SK-N-SH (cell line): ENCODE measurements at regions not wholly inside any gene's neighbourhood (a gene's known extent, or its start where the extent isn't known, plus 50 kb on each side); places are given as distances from the start of the nearest gene placed in this dataset.

Experiments
- EP300 ChIP-seq, 2 experiments: IDR thresholded peaks; 2 replicates each; pipeline versions ENCODE4 v1.4.0 to v1.6.1; 2012; ENCODE audit warnings: borderline replicate concordance in 1 of 2, low read depth in 1 of 2, low read length in 1 of 2
- FOSL2 ChIP-seq: IDR thresholded peaks from 2 replicates; pipeline ENCODE4 v1.4.0; 2012; ENCODE audit warnings: low read depth, mild to moderate bottlenecking, moderate library complexity, borderline replicate concordance
- JUND ChIP-seq: IDR thresholded peaks from 2 replicates; pipeline ENCODE4 v1.4.0; 2012
- MEF2A ChIP-seq: IDR thresholded peaks from 2 replicates; pipeline ENCODE4 v1.4.0; 2012; ENCODE audit warnings: low read depth, borderline replicate concordance
- NFIC ChIP-seq: IDR thresholded peaks from 2 replicates; pipeline ENCODE4 v1.4.0; 2012; ENCODE audit warnings: borderline replicate concordance
- RAD21 ChIP-seq: IDR thresholded peaks from 2 replicates; pipeline ENCODE4 v1.6.1; 2012; ENCODE audit warnings: mild to moderate bottlenecking, low read length
- RCOR1 ChIP-seq: fragments of 150-350 bp; IDR thresholded peaks from 2 replicates; pipeline ENCODE4 v1.6.1; 2017; ENCODE audit warnings: antibody characterized with exemption, low read length
- YY1 ChIP-seq: IDR thresholded peaks from 2 replicates; pipeline ENCODE4 v1.4.0; 2012; ENCODE audit warnings: low read depth, mild to moderate bottlenecking
- TF ChIP-seq, protein P1 (sequence below): fragments of 150-350 bp; IDR thresholded peaks from 2 replicates; pipeline ENCODE4 v1.6.1; 2016; ENCODE audit warnings: mild to moderate bottlenecking, low read depth, low read length
- TF ChIP-seq, protein P2 (sequence below): fragments of 200-600 bp; sonication (generic); IDR thresholded peaks from 2 replicates; pipeline ENCODE4 v1.6.1; 2017; ENCODE audit warnings: antibody characterized with exemption, mild to moderate bottlenecking, moderate library complexity
- TF ChIP-seq, protein P3 (sequence below): IDR thresholded peaks from 2 replicates; pipeline ENCODE4 v1.6.1; 2012; ENCODE audit warnings: mild to moderate bottlenecking, low read depth, low read length, moderate library complexity
- TF ChIP-seq, protein P4 (sequence below): fragments of 150-350 bp; IDR thresholded peaks from 2 replicates; pipeline ENCODE4 v1.6.1; 2017; ENCODE audit warnings: antibody characterized with exemption, low read length, low read depth, borderline replicate concordance
- TF ChIP-seq, protein P5 (sequence below): IDR thresholded peaks from 2 replicates; pipeline ENCODE4 v1.4.0; 2012; ENCODE audit warnings: low read depth
- TF ChIP-seq, protein P6 (sequence below): IDR thresholded peaks from 2 replicates; pipeline ENCODE4; 2012

DNA sequence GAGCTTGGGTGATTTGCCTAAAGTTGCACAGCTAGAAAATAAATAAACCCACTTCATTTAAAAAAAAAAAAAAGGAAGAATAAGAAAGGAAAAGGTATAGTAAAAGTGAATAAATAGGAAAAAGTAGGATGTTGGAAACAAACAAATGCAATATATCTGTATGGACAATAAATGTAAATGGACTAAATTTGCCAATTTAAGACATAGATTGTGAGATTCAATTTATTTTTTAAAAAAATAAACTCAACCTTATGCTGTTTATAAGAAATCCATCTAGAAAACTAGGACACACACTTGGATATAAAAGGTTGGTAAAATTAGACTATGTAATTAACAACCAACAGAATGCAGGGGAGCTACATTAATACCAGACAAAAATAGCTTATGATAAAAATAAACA is 300.0 kb downstream of the AJAP1 start:
- TF ChIP-seq, protein P1, sequence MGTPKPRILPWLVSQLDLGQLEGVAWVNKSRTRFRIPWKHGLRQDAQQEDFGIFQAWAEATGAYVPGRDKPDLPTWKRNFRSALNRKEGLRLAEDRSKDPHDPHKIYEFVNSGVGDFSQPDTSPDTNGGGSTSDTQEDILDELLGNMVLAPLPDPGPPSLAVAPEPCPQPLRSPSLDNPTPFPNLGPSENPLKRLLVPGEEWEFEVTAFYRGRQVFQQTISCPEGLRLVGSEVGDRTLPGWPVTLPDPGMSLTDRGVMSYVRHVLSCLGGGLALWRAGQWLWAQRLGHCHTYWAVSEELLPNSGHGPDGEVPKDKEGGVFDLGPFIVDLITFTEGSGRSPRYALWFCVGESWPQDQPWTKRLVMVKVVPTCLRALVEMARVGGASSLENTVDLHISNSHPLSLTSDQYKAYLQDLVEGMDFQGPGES = no peak
- TF ChIP-seq JUND (no peak), RAD21 (no peak), NFIC (no peak), FOSL2 (no peak), YY1 (no peak), MEF2A (no peak), RCOR1 (no peak), EP300 (IDR thresholded peaks at IDR 0.05; ENCODE audit: borderline replicate concordance in 1 of 2, low read depth in 1 of 2, low read length in 1 of 2) (no peak)
- TF ChIP-seq, protein P2, sequence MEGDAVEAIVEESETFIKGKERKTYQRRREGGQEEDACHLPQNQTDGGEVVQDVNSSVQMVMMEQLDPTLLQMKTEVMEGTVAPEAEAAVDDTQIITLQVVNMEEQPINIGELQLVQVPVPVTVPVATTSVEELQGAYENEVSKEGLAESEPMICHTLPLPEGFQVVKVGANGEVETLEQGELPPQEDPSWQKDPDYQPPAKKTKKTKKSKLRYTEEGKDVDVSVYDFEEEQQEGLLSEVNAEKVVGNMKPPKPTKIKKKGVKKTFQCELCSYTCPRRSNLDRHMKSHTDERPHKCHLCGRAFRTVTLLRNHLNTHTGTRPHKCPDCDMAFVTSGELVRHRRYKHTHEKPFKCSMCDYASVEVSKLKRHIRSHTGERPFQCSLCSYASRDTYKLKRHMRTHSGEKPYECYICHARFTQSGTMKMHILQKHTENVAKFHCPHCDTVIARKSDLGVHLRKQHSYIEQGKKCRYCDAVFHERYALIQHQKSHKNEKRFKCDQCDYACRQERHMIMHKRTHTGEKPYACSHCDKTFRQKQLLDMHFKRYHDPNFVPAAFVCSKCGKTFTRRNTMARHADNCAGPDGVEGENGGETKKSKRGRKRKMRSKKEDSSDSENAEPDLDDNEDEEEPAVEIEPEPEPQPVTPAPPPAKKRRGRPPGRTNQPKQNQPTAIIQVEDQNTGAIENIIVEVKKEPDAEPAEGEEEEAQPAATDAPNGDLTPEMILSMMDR = no peak
- TF ChIP-seq, protein P3, sequence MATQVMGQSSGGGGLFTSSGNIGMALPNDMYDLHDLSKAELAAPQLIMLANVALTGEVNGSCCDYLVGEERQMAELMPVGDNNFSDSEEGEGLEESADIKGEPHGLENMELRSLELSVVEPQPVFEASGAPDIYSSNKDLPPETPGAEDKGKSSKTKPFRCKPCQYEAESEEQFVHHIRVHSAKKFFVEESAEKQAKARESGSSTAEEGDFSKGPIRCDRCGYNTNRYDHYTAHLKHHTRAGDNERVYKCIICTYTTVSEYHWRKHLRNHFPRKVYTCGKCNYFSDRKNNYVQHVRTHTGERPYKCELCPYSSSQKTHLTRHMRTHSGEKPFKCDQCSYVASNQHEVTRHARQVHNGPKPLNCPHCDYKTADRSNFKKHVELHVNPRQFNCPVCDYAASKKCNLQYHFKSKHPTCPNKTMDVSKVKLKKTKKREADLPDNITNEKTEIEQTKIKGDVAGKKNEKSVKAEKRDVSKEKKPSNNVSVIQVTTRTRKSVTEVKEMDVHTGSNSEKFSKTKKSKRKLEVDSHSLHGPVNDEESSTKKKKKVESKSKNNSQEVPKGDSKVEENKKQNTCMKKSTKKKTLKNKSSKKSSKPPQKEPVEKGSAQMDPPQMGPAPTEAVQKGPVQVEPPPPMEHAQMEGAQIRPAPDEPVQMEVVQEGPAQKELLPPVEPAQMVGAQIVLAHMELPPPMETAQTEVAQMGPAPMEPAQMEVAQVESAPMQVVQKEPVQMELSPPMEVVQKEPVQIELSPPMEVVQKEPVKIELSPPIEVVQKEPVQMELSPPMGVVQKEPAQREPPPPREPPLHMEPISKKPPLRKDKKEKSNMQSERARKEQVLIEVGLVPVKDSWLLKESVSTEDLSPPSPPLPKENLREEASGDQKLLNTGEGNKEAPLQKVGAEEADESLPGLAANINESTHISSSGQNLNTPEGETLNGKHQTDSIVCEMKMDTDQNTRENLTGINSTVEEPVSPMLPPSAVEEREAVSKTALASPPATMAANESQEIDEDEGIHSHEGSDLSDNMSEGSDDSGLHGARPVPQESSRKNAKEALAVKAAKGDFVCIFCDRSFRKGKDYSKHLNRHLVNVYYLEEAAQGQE = no peak
- TF ChIP-seq, protein P4, sequence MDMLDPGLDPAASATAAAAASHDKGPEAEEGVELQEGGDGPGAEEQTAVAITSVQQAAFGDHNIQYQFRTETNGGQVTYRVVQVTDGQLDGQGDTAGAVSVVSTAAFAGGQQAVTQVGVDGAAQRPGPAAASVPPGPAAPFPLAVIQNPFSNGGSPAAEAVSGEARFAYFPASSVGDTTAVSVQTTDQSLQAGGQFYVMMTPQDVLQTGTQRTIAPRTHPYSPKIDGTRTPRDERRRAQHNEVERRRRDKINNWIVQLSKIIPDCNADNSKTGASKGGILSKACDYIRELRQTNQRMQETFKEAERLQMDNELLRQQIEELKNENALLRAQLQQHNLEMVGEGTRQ = no peak
- TF ChIP-seq, protein P5, sequence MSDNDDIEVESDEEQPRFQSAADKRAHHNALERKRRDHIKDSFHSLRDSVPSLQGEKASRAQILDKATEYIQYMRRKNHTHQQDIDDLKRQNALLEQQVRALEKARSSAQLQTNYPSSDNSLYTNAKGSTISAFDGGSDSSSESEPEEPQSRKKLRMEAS = no peak
- TF ChIP-seq, protein P6, sequence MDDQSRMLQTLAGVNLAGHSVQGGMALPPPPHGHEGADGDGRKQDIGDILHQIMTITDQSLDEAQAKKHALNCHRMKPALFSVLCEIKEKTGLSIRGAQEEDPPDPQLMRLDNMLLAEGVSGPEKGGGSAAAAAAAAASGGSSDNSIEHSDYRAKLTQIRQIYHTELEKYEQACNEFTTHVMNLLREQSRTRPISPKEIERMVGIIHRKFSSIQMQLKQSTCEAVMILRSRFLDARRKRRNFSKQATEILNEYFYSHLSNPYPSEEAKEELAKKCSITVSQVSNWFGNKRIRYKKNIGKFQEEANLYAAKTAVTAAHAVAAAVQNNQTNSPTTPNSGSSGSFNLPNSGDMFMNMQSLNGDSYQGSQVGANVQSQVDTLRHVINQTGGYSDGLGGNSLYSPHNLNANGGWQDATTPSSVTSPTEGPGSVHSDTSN = no peak
